HEK293T (cell line): ENCODE measurements at regions not wholly inside any gene's neighbourhood (a gene's known extent, or its start where the extent isn't known, plus 50 kb on each side); places are given as distances from the start of the nearest gene placed in this dataset.
"Not testable (repeated sequence)": the region's sequence is repeated elsewhere in the genome, so short reads cannot be mapped to it uniquely, and the experiment has no call there.

Source experiments
- ARNT ChIP-seq: fragments of 450-650 bp; IDR thresholded peaks from 2 replicates; pipeline ENCODE4 v1.6.1; 2017; ENCODE audit warnings: mild to moderate bottlenecking
- ELF4 ChIP-seq: fragments of 450-650 bp; IDR thresholded peaks from 2 replicates; pipeline ENCODE4 v1.6.1; 2017; ENCODE audit warnings: antibody characterized with exemption
- FOXA1 ChIP-seq: fragments of 450-650 bp; IDR thresholded peaks from 2 replicates; pipeline ENCODE4 v1.6.1; 2016; ENCODE audit warnings: mild to moderate bottlenecking
- FOXK2 ChIP-seq: fragments of 450-650 bp; IDR thresholded peaks from 2 replicates; pipeline ENCODE4 v1.6.1; 2016; ENCODE audit warnings: mild to moderate bottlenecking
- FOXM1 ChIP-seq: fragments of 450-650 bp; IDR thresholded peaks from 2 replicates; pipeline ENCODE4 v1.6.1; 2017; ENCODE audit warnings: mild to moderate bottlenecking, borderline replicate concordance
- HDGF ChIP-seq: fragments of 450-650 bp; IDR thresholded peaks from 2 replicates; pipeline ENCODE4 v1.6.1; 2017; ENCODE audit warnings: antibody characterized with exemption, borderline replicate concordance
- SP1 ChIP-seq: fragments of 450-650 bp; IDR thresholded peaks from 2 replicates; pipeline ENCODE4 v1.6.1; 2017
- SUZ12 ChIP-seq: fragments of 450-650 bp; IDR thresholded peaks from 2 replicates; pipeline ENCODE4 v1.6.1; 2016; ENCODE audit warnings: mild to moderate bottlenecking
- TARDBP ChIP-seq: fragments of 450-650 bp; IDR thresholded peaks from 2 replicates; pipeline ENCODE4 v1.6.1; 2016
- TF ChIP-seq, protein P1 (sequence below): fragments of 450-650 bp; IDR thresholded peaks from 2 replicates; pipeline ENCODE4 v1.6.1; 2016

DNA sequence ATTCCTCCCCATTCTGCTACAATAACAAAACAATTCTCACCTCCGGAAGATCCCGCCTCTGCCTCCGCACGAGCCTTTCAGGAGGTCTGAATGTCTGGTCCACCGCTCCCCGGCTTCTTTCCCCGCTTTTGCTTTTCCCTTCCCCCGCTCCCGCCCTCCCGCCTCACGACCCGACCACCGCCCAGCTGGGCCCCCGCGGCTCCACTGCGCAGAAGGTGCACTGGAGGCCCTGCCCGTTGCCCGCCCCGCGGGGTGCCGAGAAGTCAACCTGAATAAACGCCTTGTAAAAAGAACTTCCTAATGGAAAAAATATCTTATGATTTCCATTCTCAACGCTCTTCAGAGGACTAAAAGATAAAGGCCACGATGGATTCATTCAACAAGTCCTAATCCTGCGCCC lies 93.8 kb upstream of the NBPF11 start:
- not testable (repeated sequence) for TF ChIP-seq ELF4, FOXK2, HDGF, ARNT, FOXA1, SP1, TARDBP, SUZ12, FOXM1
- TF ChIP-seq, protein P1, sequence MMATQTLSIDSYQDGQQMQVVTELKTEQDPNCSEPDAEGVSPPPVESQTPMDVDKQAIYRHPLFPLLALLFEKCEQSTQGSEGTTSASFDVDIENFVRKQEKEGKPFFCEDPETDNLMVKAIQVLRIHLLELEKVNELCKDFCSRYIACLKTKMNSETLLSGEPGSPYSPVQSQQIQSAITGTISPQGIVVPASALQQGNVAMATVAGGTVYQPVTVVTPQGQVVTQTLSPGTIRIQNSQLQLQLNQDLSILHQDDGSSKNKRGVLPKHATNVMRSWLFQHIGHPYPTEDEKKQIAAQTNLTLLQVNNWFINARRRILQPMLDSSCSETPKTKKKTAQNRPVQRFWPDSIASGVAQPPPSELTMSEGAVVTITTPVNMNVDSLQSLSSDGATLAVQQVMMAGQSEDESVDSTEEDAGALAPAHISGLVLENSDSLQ: not testable (repeated sequence)
